ENCODE measurements at regions not wholly inside any gene's neighbourhood (a gene's known extent, or its start where the extent isn't known, plus 50 kb on each side); places are given as distances from the start of the nearest gene placed in this dataset.
"Not testable (repeated sequence)": the region's sequence is repeated elsewhere in the genome, so short reads cannot be mapped to it uniquely, and the experiment has no call there.

DNA sequence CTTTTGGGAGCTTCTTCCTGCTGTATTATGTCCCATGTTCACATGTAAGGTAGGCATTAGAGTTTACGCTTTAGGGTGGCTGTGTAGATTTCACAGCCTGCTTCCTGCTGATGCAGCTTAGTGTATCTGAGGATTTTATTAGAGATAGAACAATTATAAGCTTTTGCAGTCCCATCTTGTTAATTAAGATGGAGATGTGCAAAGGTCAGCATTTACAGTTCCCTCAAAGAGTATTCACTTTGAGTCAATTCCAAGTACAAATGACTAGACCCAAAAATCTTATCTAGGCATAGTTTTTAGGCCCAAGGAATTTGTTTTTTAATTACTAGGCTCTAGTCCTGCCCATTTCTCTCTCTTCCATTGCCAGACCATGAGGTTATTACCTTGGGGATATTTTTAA is 239.9 kb upstream of the PHF14 start:
- Histone ChIP-seq H3K27ac (ENCODE audit: low read length) (no peak overlapping the region), H3K9me3 (ENCODE audit: control insufficient read depth, low read depth, low read length) (no peaks in the 10 kb centered on the region)

GRCh38 chr7:10734595-10734994 is 239.1 kb upstream of the PHF14 start:
- no peaks in the 10 kb centered on the region for H3K9me3 ChIP-seq (ENCODE audit: control insufficient read depth, low read depth, low read length)
- H3K9ac ChIP-seq (ENCODE audit: low read length), result no peak overlapping the region
- H3K27ac ChIP-seq (ENCODE audit: low read length), result no peak overlapping the region
- H3K4me3 ChIP-seq (ENCODE audit: low read length), result no peak overlapping the region
- H3K27me3 ChIP-seq (ENCODE audit: control insufficient read depth, insufficient read depth, low read length), result no peaks in the 10 kb centered on the region
- no peaks in the 10 kb centered on the region for H3K36me3 ChIP-seq (ENCODE audit: control insufficient read depth, low read depth, low read length)
- H3K4me1 ChIP-seq (ENCODE audit: control insufficient read depth, low read depth, low read length), result no peaks in the 10 kb centered on the region

More for the DNA sequence above, 239.9 kb upstream of the PHF14 start:
- no peak overlapping the region for H3K9ac ChIP-seq (ENCODE audit: low read length)
- H3K4me3 ChIP-seq (ENCODE audit: low read length), result no peak overlapping the region
- no peaks in the 10 kb centered on the region for H3K36me3 ChIP-seq (ENCODE audit: control insufficient read depth, low read depth, low read length)
- H3K27me3 ChIP-seq (ENCODE audit: control insufficient read depth, insufficient read depth, low read length), result no peaks in the 10 kb centered on the region
- H3K4me1 ChIP-seq (ENCODE audit: control insufficient read depth, low read depth, low read length), result no peaks in the 10 kb centered on the region

DNA sequence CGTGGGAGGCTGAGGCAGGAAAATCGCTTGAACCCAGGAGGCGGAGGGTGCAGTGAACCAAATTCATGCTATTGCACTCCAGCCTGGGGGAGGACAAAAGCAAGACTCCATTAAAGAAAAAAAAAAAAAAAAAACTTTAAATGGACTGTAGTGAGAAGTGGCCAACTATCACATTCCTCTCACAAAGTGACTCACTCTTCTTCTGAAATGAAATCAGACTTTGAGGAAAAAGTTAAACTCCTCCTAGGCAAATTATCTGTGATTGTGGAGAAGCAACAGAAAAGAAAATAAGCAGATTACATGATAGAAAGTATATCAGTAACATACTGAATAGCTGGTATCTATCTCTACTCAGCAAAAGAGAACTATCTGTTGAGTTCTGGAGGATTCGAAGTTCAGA is 234.3 kb upstream of the PHF14 start:
- H3K9me3 ChIP-seq (ENCODE audit: control insufficient read depth, low read depth, low read length), result no peaks in the 10 kb centered on the region
- H3K4me3 ChIP-seq (ENCODE audit: low read length), result no peak overlapping the region
- H3K4me1 ChIP-seq (ENCODE audit: control insufficient read depth, low read depth, low read length), result no peaks in the 10 kb centered on the region
- no peak overlapping the region for H3K9ac ChIP-seq (ENCODE audit: low read length)
- no peaks in the 10 kb centered on the region for H3K27me3 ChIP-seq (ENCODE audit: control insufficient read depth, insufficient read depth, low read length)
- no peaks in the 10 kb centered on the region for H3K36me3 ChIP-seq (ENCODE audit: control insufficient read depth, low read depth, low read length)
- no peak overlapping the region for H3K27ac ChIP-seq (ENCODE audit: low read length)

GRCh38 chr7:10740805-10741204 is 232.9 kb upstream of the PHF14 start:
- H3K9me3 ChIP-seq (ENCODE audit: control insufficient read depth, low read depth, low read length), result no peaks in the 10 kb centered on the region
- H3K9ac ChIP-seq (ENCODE audit: low read length), result no peak overlapping the region
- no peaks in the 10 kb centered on the region for H3K4me1 ChIP-seq (ENCODE audit: control insufficient read depth, low read depth, low read length)
- no peak overlapping the region for H3K27ac ChIP-seq (ENCODE audit: low read length)
- H3K36me3 ChIP-seq (ENCODE audit: control insufficient read depth, low read depth, low read length), result no peaks in the 10 kb centered on the region
- no peaks in the 10 kb centered on the region for H3K27me3 ChIP-seq (ENCODE audit: control insufficient read depth, insufficient read depth, low read length)
- no peak overlapping the region for H3K4me3 ChIP-seq (ENCODE audit: low read length)

DNA sequence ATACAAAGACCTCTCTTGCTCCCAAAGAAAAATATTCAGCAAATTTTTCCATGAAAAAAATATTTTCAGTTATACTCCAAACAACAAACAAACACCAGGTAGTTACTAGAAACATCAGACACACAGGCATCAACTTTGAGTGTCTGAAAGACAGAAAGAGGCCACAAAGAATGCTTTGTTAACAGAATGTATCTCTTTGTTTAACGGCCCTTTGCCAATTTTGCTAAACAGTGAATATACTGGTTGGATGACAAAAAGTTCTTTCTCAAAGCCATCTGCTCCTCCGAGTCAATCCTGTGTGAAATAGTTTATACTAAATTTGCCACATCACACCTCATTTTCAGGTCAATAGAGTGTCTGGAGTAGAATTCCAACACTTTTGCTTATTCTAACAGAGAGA is 216.7 kb upstream of the PHF14 start:
- Histone ChIP-seq H3K4me1 (ENCODE audit: control insufficient read depth, low read depth, low read length) (no peaks in the 10 kb centered on the region), H3K36me3 (ENCODE audit: control insufficient read depth, low read depth, low read length) (no peaks in the 10 kb centered on the region), H3K9ac (ENCODE audit: low read length) (no peak overlapping the region), H3K27me3 (ENCODE audit: control insufficient read depth, insufficient read depth, low read length) (no peaks in the 10 kb centered on the region), H3K27ac (ENCODE audit: low read length) (no peak overlapping the region), H3K9me3 (ENCODE audit: control insufficient read depth, low read depth, low read length) (peaks cover 19% of the 10 kb centered on the region), H3K4me3 (ENCODE audit: low read length) (no peak overlapping the region)

GRCh38 chr7:10759120-10759519 is 214.6 kb upstream of the PHF14 start:
- no peak overlapping the region for H3K9ac ChIP-seq (ENCODE audit: low read length)

DNA sequence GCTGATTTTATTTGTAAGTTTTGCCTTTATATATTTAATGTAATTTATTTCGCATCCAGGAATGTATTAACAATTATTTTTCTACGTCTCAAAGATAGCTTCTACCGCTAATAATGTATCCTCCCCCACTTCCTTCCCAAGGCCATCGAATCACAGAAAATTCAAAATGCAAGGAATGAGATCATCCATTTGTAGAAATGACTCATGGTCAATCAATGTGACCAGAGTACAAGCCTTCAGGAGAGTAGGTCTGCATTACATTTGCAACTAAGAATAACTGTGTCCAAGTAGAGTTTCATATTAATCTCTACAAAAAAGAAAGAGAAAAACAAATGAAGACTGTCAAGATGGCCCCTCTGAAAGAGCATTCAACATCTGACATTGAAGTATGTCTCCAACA is 205.9 kb upstream of the PHF14 start:
- H3K9me3 ChIP-seq (ENCODE audit: control insufficient read depth, low read depth, low read length), result no peaks in the 10 kb centered on the region
- no peaks in the 10 kb centered on the region for H3K27me3 ChIP-seq (ENCODE audit: control insufficient read depth, insufficient read depth, low read length)
- no peak overlapping the region for H3K27ac ChIP-seq (ENCODE audit: low read length)
- no peaks in the 10 kb centered on the region for H3K36me3 ChIP-seq (ENCODE audit: control insufficient read depth, low read depth, low read length)
- no peaks in the 10 kb centered on the region for H3K4me1 ChIP-seq (ENCODE audit: control insufficient read depth, low read depth, low read length)
- no peak overlapping the region for H3K9ac ChIP-seq (ENCODE audit: low read length)
- no peak overlapping the region for H3K4me3 ChIP-seq (ENCODE audit: low read length)

More at GRCh38 chr7:10759120-10759519, 214.6 kb upstream of the PHF14 start:
- Histone ChIP-seq H3K4me3 (ENCODE audit: low read length) (no peak overlapping the region), H3K4me1 (ENCODE audit: control insufficient read depth, low read depth, low read length) (no peaks in the 10 kb centered on the region), H3K27me3 (ENCODE audit: control insufficient read depth, insufficient read depth, low read length) (no peaks in the 10 kb centered on the region), H3K9me3 (ENCODE audit: control insufficient read depth, low read depth, low read length) (peaks cover 19% of the 10 kb centered on the region), H3K27ac (ENCODE audit: low read length) (no peak overlapping the region), H3K36me3 (ENCODE audit: control insufficient read depth, low read depth, low read length) (no peaks in the 10 kb centered on the region)

DNA sequence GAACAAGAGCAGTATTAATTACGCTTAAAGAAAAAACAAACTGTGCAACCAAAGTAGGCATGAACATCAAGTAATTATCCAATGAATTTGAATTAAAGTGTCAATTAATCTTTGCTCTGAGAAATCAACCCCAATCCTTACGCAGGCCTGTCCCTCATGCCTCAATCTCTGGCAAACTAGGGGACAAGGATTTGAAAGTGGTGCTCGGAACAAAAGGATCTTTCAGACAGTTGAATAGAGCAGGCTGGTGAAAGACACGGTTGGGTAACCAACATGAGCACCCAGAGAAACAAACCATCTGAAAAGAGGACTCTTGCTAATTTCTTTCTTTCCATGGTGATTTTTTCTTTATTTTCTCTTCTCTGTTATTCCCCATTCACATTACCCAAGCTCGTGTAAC is 203.5 kb upstream of the PHF14 start:
- Histone ChIP-seq H3K9me3 (ENCODE audit: control insufficient read depth, low read depth, low read length) (no peaks in the 10 kb centered on the region), H3K4me1 (ENCODE audit: control insufficient read depth, low read depth, low read length) (no peaks in the 10 kb centered on the region), H3K27ac (ENCODE audit: low read length) (no peak overlapping the region), H3K9ac (ENCODE audit: low read length) (no peak overlapping the region), H3K4me3 (ENCODE audit: low read length) (no peak overlapping the region), H3K36me3 (ENCODE audit: control insufficient read depth, low read depth, low read length) (no peaks in the 10 kb centered on the region), H3K27me3 (ENCODE audit: control insufficient read depth, insufficient read depth, low read length) (no peaks in the 10 kb centered on the region)

- H3K36me3 ChIP-seq (ENCODE audit: control insufficient read depth, low read depth, low read length), result no peaks in the 10 kb centered on the region
- H3K27ac ChIP-seq (ENCODE audit: low read length), result no peak overlapping the region
- no peak overlapping the region for H3K9ac ChIP-seq (ENCODE audit: low read length)
- no peaks in the 10 kb centered on the region for H3K4me1 ChIP-seq (ENCODE audit: control insufficient read depth, low read depth, low read length)
- H3K27me3 ChIP-seq (ENCODE audit: control insufficient read depth, insufficient read depth, low read length), result no peaks in the 10 kb centered on the region
- no peak overlapping the region for H3K4me3 ChIP-seq (ENCODE audit: low read length)
- H3K9me3 ChIP-seq (ENCODE audit: control insufficient read depth, low read depth, low read length), result no peaks in the 10 kb centered on the region
Observed at GRCh38 chr7:10773430-10773829, 200.2 kb upstream of the PHF14 start.

- Histone ChIP-seq H3K9me3 (ENCODE audit: control insufficient read depth, low read depth, low read length) (no peaks in the 10 kb centered on the region), H3K27ac (ENCODE audit: low read length) (no peak overlapping the region)
Observed at GRCh38 chr7:10779465-10780399, 193.9 kb upstream of the PHF14 start.

GRCh38 chr7:10780400-10780747 is 193.3 kb upstream of the PHF14 start:
- no peak overlapping the region for H3K4me3 ChIP-seq (ENCODE audit: low read length)
- no peaks in the 10 kb centered on the region for H3K4me1 ChIP-seq (ENCODE audit: control insufficient read depth, low read depth, low read length)
- H3K9ac ChIP-seq (ENCODE audit: low read length), result no peak overlapping the region
- no peaks in the 10 kb centered on the region for H3K36me3 ChIP-seq (ENCODE audit: control insufficient read depth, low read depth, low read length)
- no peaks in the 10 kb centered on the region for H3K27me3 ChIP-seq (ENCODE audit: control insufficient read depth, insufficient read depth, low read length)
- no peak overlapping the region for H3K27ac ChIP-seq (ENCODE audit: low read length)
- H3K9me3 ChIP-seq (ENCODE audit: control insufficient read depth, low read depth, low read length), result no peaks in the 10 kb centered on the region

More at GRCh38 chr7:10779465-10780399, 193.9 kb upstream of the PHF14 start:
- Histone ChIP-seq H3K36me3 (ENCODE audit: control insufficient read depth, low read depth, low read length) (no peaks in the 10 kb centered on the region), H3K27me3 (ENCODE audit: control insufficient read depth, insufficient read depth, low read length) (no peaks in the 10 kb centered on the region), H3K4me1 (ENCODE audit: control insufficient read depth, low read depth, low read length) (no peaks in the 10 kb centered on the region), H3K9ac (ENCODE audit: low read length) (no peak overlapping the region), H3K4me3 (ENCODE audit: low read length) (no peak overlapping the region)

GRCh38 chr7:10786976-10787375 is 186.7 kb upstream of the PHF14 start:
- H3K27ac ChIP-seq (ENCODE audit: low read length); H3K4me3 ChIP-seq (ENCODE audit: low read length); H3K27me3 ChIP-seq (ENCODE audit: control insufficient read depth, insufficient read depth, low read length); H3K9me3 ChIP-seq (ENCODE audit: control insufficient read depth, low read depth, low read length); H3K4me1 ChIP-seq (ENCODE audit: control insufficient read depth, low read depth, low read length); H3K36me3 ChIP-seq (ENCODE audit: control insufficient read depth, low read depth, low read length); H3K9ac ChIP-seq (ENCODE audit: low read length): not testable (repeated sequence)
